Stimulated activated CD4-positive, alpha-beta T cell treated with anti-CD3 and anti-CD28 coated beads, TNF-alpha, amount 100 ng/mL, for 24 hours (primary cell): ENCODE measurements at regions not wholly inside any gene's neighbourhood (a gene's known extent, or its start where the extent isn't known, plus 50 kb on each side); places are given as distances from the start of the nearest gene placed in this dataset.
"Not testable (repeated sequence)": the region's sequence is repeated elsewhere in the genome, so short reads cannot be mapped to it uniquely, and the experiment has no call there.

ENCODE experiments used
- DNase-seq, 3 experiments: peaks; one replicate each; pipeline ENCODE4 v3.0.0-alpha.2; 2020; ENCODE audit warnings: low read depth in 3 of 3

- no peak for DNase-seq
Observed at GRCh38 chr17:63173903-63174302, 207.9 kb downstream of the TANC2 start.

GRCh38 chr17:63178530-63178929, 212.5 kb downstream of the TANC2 start:
- DNase-seq, result no peak

GRCh38 chr17:63181856-63182255, 215.8 kb downstream of the TANC2 start:
- no peak for DNase-seq

DNA sequence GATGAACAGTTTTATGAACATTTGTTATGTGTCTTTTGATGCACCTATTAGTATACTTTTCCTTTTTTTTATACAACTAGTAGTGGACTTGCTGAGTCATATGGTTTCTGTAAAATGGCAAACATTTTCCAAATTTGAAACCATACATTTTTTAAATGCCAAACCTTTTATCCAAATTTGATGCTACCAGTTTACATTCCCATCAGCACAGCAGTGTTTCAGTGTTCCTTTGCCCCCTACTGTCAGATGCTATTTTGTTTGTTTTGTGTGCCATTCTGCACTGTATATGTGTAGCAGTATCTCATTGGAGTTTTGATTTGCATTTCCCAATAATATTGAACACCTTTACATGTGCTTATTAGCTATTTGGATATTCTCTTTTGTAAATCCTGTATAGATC, 219.4 kb downstream of the TANC2 start:
- no peak for DNase-seq

DNA sequence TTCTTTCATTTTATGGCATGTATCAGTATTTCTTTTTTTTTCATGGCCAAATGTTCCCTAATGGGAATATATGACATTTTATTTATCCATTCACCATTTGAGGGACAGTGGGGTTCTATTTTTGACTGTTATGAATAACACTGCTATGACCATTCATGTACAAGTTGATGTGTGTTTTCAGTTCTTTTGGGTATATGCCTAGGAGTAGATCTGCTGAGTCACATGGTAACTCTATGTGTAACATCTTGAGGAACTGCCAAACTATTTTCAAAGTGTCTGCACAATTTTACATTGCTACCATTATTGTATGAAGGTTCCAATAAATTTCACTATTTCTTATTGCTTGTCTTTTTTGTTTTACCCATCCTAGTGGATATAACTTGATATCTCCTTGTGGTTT, 223.0 kb downstream of the TANC2 start:
- DNase-seq, result no peak

DNA sequence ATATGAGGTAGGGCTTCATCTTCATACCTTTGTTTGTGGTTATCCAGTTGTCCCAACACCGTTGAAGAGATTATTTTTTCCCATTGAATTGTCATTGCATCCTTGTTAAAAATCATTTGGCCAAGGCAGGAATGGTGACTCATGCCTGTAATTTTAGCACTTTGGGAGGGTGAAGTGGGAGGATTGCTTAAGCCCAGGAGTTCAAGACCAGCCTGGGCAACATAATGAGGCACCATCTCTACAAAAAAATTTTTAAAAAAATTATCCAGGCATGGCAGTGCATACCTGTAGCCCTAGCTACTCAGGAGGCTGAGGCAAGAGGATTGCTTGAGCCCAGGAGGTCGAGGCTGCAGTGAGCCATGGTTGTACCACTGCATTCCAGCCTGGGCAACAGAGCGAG, 223.9 kb downstream of the TANC2 start:
- no peak for DNase-seq

DNA sequence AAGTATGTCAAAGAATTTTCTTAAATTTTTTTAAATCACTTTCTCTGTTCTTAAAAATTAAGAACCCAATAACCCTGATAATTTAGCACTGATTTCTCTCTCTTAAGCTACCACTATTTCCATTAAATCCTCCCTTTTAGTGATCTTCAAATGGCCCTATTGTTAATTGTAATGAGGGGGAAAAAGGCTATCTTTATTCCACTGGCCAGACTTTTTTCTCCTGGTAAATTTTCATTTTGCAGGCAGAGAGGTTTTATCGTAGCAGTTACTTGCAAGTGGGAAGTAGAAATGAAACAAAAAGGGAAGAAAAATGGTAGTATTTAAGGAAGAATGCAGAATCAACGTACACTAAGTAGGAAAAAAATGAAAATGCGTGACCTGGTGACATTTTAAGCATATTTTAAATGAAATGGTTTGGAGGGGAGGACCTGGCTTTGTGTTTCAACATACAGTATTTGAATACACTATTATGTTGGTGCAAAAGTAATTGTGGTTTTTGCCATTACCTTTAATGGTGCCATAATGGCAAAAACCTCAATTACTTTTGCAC, 224.9 kb downstream of the TANC2 start:
- no peak for DNase-seq

DNA sequence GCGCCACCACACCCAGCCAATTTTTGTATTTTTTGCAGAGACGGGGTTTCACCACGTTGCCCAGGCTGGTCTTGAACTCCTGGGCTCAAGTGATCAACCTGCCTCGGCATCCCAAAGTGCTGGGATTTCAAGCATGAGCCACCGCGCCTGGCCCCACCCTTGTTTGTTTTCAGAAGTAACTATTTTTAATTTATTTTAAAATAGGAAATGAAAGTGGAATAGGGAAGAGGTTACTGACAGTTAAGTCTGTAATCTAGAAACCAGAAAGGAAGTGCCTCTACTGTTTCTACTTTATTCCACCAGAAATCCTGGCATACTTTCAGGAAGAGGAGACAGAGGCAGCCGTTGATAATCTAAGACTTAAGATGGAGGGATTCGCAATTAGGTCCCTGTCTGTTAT, 225.6 kb downstream of the TANC2 start:
- DNase-seq, result no peak

DNA sequence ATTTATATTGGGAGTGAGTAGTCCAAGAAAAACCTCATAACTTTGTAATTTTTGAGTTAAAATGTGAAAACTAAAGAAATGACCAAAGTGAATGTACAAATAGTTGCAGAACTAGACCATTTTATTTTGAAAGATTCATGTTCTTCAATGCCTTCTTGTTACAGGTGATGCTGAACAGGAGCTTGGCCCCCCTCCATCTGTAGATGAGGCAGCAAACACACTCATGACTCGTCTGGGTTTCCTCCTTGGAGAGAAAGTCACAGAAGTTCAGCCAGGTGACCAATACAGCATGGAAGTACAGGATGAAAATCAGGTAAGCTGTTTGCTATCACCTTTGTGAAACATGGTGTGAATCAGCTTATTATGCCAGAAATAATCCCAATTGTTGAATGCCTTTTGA, 227.8 kb downstream of the TANC2 start:
- DNase-seq, result no peak

GRCh38 chr17:63196772-63197335, 230.8 kb downstream of the TANC2 start:
- DNase-seq, result no peak

GRCh38 chr17:63203652-63204051, 237.6 kb downstream of the TANC2 start:
- DNase-seq, result no peak

- DNase-seq, result no peak
Observed at GRCh38 chr17:63221939-63222338, 224.2 kb downstream of the CYB561 start.

DNA sequence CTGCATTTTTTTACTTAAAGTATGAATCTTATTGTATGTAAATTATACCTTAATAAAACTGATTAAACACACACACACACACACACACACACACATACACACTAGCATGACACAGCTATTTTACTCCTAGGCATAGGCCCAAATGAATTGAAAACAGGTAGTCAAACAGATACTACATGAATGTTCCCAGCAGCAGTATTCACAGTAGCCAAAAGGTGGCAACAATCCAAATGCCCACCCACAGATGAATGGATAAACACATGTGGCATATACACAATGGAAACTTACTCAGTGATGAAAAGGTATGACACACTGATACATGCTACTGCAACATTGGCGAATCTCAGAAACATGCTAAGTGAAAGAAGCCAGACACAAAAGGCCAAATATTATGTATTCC, 223.5 kb downstream of the CYB561 start:
- DNase-seq, result peak in 1 of 3 experiments; percentile 12

GRCh38 chr17:63223212-63223911, 222.7 kb downstream of the CYB561 start:
- no peak for DNase-seq

GRCh38 chr17:63224644-63225043, 221.5 kb downstream of the CYB561 start:
- no peak for DNase-seq

GRCh38 chr17:63226720-63227119, 219.4 kb downstream of the CYB561 start:
- not testable (repeated sequence) for DNase-seq

DNA sequence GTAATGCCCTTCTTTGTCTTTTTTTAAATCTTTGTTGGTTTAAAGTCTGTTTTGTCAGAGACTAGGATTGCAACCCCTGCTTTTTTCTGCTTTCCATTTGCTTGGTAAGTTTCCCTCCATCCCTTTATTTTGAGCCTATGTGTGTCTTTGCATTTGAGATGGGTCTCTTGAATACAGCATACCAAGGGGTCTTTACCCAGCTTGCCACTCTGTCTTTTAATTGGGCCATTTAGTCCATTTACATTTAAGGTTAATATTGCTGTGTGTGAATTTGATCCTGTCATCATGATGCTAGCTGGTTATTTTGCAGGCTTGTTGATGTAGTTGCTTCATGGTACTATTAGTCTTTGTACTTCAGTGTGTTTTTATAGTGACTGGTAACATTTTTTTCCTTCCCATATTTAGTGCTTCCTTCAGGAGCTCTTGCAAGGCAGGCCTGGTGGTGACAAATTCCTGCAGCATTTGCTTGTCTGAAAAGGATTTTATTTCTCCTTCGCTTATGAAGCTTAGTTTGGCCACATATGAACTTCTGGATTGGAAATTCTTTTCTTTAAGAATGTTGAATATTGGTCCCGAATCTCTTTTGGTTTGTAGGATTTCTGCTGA, 215.0 kb downstream of the CYB561 start:
- DNase-seq, result not testable (repeated sequence)

GRCh38 chr17:63232565-63233310, 213.4 kb downstream of the CYB561 start:
- no peak for DNase-seq

- DNase-seq, result no peak
Observed at GRCh38 chr17:63240106-63240505, 206.0 kb downstream of the CYB561 start.

GRCh38 chr17:63246344-63246743, 199.8 kb downstream of the CYB561 start:
- no peak for DNase-seq

GRCh38 chr17:63247706-63248105, 198.4 kb downstream of the CYB561 start:
- DNase-seq, result no peak

- DNase-seq, result no peak
Observed at GRCh38 chr17:63249256-63250004, 196.7 kb downstream of the CYB561 start.
